MG63 (cell line): ENCODE measurements at regions not wholly inside any gene's neighbourhood (a gene's known extent, or its start where the extent isn't known, plus 50 kb on each side); places are given as distances from the start of the nearest gene placed in this dataset.
A peak's percentile ranks its signal among the peaks of the same experiment; 100 is the strongest.
"Not testable (repeated sequence)": the region's sequence is repeated elsewhere in the genome, so short reads cannot be mapped to it uniquely, and the experiment has no call there.

Experiments used
- DNase-seq: peaks from one replicate; pipeline ENCODE4 v3.0.0-alpha.2; 2020
- H3K27me3 ChIP-seq: fragments of 250-450 bp; sonication (Bioruptor Pico); 2 replicates; pipeline ENCODE4 v1.5.1; 2020; ENCODE audit warnings: mild to moderate bottlenecking, moderate library complexity
- H3K36me3 ChIP-seq: fragments of 250-450 bp; sonication (Bioruptor Pico); 2 replicates; pipeline ENCODE4 v1.5.1; 2020; ENCODE audit warnings: mild to moderate bottlenecking, moderate library complexity
- H3K4me3 ChIP-seq: fragments of 250-450 bp; sonication (Bioruptor Pico); 2 replicates; pipeline ENCODE4 v1.5.1; 2020; ENCODE audit warnings: mild to moderate bottlenecking, moderate library complexity
- H3K9me3 ChIP-seq: fragments of 250-450 bp; sonication (Bioruptor Pico); 2 replicates; pipeline ENCODE4 v1.5.1; 2020; ENCODE audit warnings: mild to moderate bottlenecking, moderate library complexity

DNA sequence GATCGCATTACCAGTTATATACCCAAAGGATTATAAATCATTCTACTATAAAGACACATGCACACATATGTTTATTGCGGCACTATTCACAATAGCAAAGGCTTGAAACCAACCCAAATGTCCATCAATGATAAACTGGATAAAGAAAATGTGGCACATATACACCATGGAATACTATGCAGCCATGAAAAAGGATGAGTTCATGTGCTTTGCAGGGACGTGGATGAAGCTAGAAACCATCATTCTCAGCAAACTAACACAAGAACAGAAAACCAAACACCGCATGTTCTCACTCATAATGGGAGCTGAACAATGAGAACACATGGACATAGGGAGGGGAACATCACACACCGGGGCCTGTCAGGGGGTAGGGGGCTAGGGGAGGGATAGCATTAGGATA, 495.8 kb downstream of the AACS start:
- not testable (repeated sequence) for H3K27me3 ChIP-seq, DNase-seq

GRCh38 chr12:125564753-125565152, 499.5 kb downstream of the AACS start:
- Histone ChIP-seq H3K36me3 (no peaks in the 10 kb centered on the region), H3K9me3 (no peaks in the 10 kb centered on the region), H3K4me3 (no peak overlapping the region), H3K27me3 (no peaks in the 10 kb centered on the region)
- DNase-seq, result no peak

More for the DNA sequence above, 495.8 kb downstream of the AACS start:
- not testable (repeated sequence) for H3K4me3 ChIP-seq, H3K9me3 ChIP-seq, H3K36me3 ChIP-seq

GRCh38 chr12:125567581-125567980, 502.3 kb downstream of the AACS start:
- Histone ChIP-seq H3K4me3 (no peak overlapping the region), H3K36me3 (no peaks in the 10 kb centered on the region), H3K9me3 (no peaks in the 10 kb centered on the region), H3K27me3 (no peaks in the 10 kb centered on the region)
- no peak for DNase-seq

GRCh38 chr12:125568306-125568705, 503.1 kb downstream of the AACS start:
- no peak for DNase-seq
- no peak overlapping the region for H3K4me3 ChIP-seq
- H3K9me3 ChIP-seq, result no peaks in the 10 kb centered on the region
- no peaks in the 10 kb centered on the region for H3K27me3 ChIP-seq
- H3K36me3 ChIP-seq, result no peaks in the 10 kb centered on the region

GRCh38 chr12:125573271-125573670, 508.0 kb downstream of the AACS start:
- Histone ChIP-seq H3K27me3 (no peaks in the 10 kb centered on the region), H3K9me3 (peaks cover 8% of the 10 kb centered on the region), H3K36me3 (no peaks in the 10 kb centered on the region), H3K4me3 (no peak overlapping the region)
- no peak for DNase-seq

GRCh38 chr12:125577334-125577733, 512.1 kb downstream of the AACS start:
- Histone ChIP-seq H3K4me3 (no peak overlapping the region), H3K9me3 (peaks cover 14% of the 10 kb centered on the region), H3K36me3 (no peaks in the 10 kb centered on the region), H3K27me3 (no peaks in the 10 kb centered on the region)
- no peak for DNase-seq

GRCh38 chr12:125579916-125580315, 514.7 kb downstream of the AACS start:
- Histone ChIP-seq H3K4me3 (no peak overlapping the region), H3K9me3 (peaks cover 14% of the 10 kb centered on the region), H3K36me3 (no peaks in the 10 kb centered on the region), H3K27me3 (no peaks in the 10 kb centered on the region)
- DNase-seq, result no peak

- Histone ChIP-seq H3K27me3 (no peaks in the 10 kb centered on the region), H3K9me3 (peaks cover 8% of the 10 kb centered on the region; the same call in 1 of the 2 replicates), H3K36me3 (no peaks in the 10 kb centered on the region), H3K4me3 (no peak overlapping the region)
- DNase-seq, result no peak
Observed at GRCh38 chr12:125583071-125583470, 517.8 kb downstream of the AACS start.

- H3K27me3 ChIP-seq, result no peaks in the 10 kb centered on the region
- no peaks in the 10 kb centered on the region for H3K9me3 ChIP-seq
- no peak overlapping the region for H3K4me3 ChIP-seq
- no peak for DNase-seq
- H3K36me3 ChIP-seq, result no peaks in the 10 kb centered on the region
Observed at GRCh38 chr12:125586441-125586840, 521.2 kb downstream of the AACS start.

GRCh38 chr12:125593269-125593668, 528.0 kb downstream of the AACS start:
- H3K36me3 ChIP-seq, result no peaks in the 10 kb centered on the region
- no peak for DNase-seq
- H3K4me3 ChIP-seq, result no peak overlapping the region
- no peaks in the 10 kb centered on the region for H3K27me3 ChIP-seq
- 0 out of 2 replicates have a peak, but pooled peaks cover 2% of the 10 kb centered on the region for H3K9me3 ChIP-seq

- no peak for DNase-seq
- Histone ChIP-seq H3K36me3 (no peaks in the 10 kb centered on the region), H3K27me3 (no peaks in the 10 kb centered on the region)
Observed at GRCh38 chr12:125604976-125605375, 539.7 kb downstream of the AACS start.

DNA sequence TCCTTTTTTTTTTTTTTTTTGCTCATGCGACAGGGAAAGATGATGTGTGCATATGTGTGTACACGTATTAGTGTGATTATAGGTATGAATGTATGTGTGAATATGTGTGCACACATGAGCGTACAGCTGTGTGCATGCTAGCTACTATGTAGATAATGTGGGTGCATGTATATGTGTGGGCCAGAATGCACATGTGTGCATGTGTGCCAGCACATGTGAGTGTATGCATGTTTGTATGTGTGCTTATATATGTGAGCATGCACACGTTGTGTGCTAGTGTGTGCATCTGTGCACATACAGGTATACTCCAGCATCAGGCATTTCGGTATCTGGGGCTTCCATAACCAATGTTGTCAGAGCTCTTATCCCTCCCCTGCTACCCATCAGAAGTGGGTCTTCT, 541.1 kb downstream of the AACS start:
- H3K27me3 ChIP-seq, result no peaks in the 10 kb centered on the region
- no peak overlapping the region for H3K4me3 ChIP-seq
- DNase-seq, result no peak
- no peaks in the 10 kb centered on the region for H3K9me3 ChIP-seq
- no peaks in the 10 kb centered on the region for H3K36me3 ChIP-seq

More at GRCh38 chr12:125604976-125605375, 539.7 kb downstream of the AACS start:
- Histone ChIP-seq H3K9me3 (no peaks in the 10 kb centered on the region), H3K4me3 (no peak overlapping the region)

DNA sequence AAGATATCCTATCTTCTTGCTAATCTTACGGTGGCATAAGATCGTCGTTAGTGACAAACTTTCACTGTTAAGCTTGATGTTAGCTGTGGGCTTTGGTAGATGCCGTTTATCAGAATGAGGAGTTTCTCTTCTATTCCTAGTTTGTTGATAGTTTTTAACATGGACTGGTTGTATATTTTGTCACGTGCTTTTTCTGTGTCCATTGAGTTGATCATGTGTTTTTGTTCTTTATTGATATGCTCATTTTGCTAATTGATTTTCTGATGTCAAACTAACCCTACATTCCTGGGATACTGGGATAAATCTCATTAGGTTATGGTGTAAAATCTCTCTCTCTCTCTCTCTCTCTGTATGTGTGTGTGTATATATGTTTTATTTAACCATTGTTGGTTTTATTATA, 545.1 kb downstream of the AACS start:
- H3K27me3 ChIP-seq, result no peaks in the 10 kb centered on the region
- no peak for DNase-seq
- H3K4me3 ChIP-seq, result no peak overlapping the region
- no peaks in the 10 kb centered on the region for H3K9me3 ChIP-seq
- no peaks in the 10 kb centered on the region for H3K36me3 ChIP-seq

DNA sequence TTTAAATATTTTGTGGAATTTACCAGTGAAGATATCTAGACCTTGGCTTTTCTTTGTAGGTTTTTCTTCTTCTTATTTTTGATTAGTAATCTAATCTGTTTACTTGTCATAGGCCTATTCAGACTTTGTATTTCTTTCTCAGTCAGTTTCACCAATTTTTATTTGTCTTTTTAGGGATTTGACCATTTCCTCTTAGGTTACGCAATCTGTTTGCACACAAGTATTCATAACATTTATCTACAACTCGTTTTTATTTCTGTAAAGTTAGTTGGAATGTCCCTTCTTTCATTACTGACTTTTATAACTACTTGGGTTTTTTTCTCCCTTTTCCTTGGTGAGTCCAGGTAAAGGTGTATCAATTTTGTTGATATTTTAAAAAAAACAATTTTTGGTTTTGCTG, 545.7 kb downstream of the AACS start:
- Histone ChIP-seq H3K27me3 (no peaks in the 10 kb centered on the region), H3K36me3 (no peaks in the 10 kb centered on the region), H3K9me3 (no peaks in the 10 kb centered on the region), H3K4me3 (no peak overlapping the region)
- DNase-seq, result no peak

GRCh38 chr12:125614058-125614457, 548.8 kb downstream of the AACS start:
- no peak overlapping the region for H3K4me3 ChIP-seq
- no peak for DNase-seq
- no peaks in the 10 kb centered on the region for H3K9me3 ChIP-seq
- H3K27me3 ChIP-seq, result no peaks in the 10 kb centered on the region
- H3K36me3 ChIP-seq, result no peaks in the 10 kb centered on the region

DNA sequence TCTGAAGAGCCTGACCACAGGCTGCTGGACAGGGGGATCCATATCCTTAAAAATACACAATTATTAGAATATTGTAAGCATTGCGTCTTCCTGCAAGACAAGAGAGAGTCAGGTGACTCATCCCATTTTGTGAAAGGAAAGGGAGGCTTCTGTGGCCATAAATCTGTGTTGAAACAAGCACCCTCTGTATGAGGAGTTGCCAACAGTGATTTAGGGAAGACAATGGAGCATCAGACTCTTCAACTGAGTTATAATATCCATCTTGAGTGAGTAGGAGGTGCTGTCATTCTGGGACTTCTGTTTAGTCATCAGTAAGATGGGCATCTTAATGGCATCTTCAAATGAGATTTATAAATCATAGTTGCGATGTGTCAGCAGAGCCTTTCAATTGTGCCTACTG, 554.5 kb downstream of the AACS start:
- Histone ChIP-seq H3K27me3 (no peaks in the 10 kb centered on the region), H3K4me3 (no peak overlapping the region), H3K36me3 (no peaks in the 10 kb centered on the region), H3K9me3 (no peaks in the 10 kb centered on the region)
- no peak for DNase-seq

DNA sequence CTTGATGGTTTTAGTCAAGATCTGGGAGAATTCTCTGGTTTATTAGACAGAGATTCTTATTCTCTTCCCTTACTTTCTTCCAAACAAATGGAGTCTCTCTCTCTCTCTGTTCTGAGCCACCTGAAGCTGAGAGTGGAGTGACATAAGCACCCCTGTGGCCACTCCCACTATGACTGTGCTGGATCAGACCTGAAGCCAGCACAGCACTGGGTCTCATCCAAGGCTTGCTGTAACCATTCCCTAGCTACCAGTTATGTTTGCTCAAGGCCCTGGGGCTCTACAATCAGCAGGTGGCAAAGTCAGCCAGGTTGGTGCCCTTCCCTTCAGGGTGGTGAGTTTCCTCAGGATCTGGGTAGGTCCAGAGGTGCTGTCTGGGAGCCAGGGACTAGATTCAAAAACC, 568.5 kb downstream of the AACS start:
- 0 out of 2 replicates have a peak, but pooled peaks cover 2% of the 10 kb centered on the region for H3K9me3 ChIP-seq
- H3K36me3 ChIP-seq, result no peaks in the 10 kb centered on the region
- H3K4me3 ChIP-seq, result no peak overlapping the region
- DNase-seq, result peak; percentile 55
- H3K27me3 ChIP-seq, result no peaks in the 10 kb centered on the region

DNA sequence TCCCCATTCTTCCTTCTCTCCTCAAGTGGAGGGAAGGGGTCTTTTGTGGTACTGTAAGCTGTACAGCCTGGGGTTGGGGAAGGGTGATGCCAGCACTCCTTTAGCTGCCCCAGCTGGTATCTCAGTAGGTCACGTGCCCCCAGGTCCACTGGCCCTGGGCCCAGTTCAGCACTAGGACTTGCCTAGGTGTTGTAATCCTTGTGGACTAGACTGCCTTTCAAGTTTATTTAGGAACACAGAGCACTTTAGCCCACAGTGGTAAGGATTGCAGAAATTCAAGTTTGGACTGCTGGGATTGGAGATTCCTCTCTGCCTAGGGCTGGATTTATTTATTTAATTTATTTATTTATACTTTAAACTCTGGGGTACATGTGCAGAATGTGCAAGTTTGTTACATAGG, 569.6 kb downstream of the AACS start:
- Histone ChIP-seq H3K27me3 (no peaks in the 10 kb centered on the region), H3K36me3 (no peaks in the 10 kb centered on the region), H3K9me3 (0 out of 2 replicates have a peak, but pooled peaks cover 2% of the 10 kb centered on the region), H3K4me3 (no peak overlapping the region)
- no peak for DNase-seq

DNA sequence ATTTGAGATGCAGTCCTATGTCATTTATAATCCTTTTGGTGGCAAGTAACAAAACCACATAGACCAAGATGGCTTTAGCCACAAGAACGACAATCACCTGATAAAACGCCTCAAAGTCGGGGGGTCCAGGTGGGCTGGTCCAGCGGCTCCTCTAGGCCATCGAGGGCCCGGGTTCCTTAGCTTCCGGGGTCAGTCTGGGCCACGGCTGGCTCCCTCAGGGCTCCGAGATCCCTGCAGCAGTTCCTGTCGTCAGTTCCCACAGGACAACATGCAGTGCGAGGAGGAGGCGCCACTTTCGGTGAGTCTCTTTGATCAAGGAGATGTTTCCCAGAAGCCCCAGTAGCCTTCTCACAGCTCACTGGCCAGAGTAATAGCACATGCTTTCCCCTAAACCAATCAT, 574.6 kb downstream of the AACS start:
- Histone ChIP-seq H3K9me3 (no peaks in the 10 kb centered on the region), H3K36me3 (no peaks in the 10 kb centered on the region), H3K4me3 (no peak overlapping the region), H3K27me3 (no peaks in the 10 kb centered on the region)
- no peak for DNase-seq
